Osteoblast (primary cell): ENCODE measurements at regions not wholly inside any gene's neighbourhood (a gene's known extent, or its start where the extent isn't known, plus 50 kb on each side); places are given as distances from the start of the nearest gene placed in this dataset.

Experiments used
- DNase-seq: peaks from one replicate; pipeline ENCODE4 v3.0.0; 2011; ENCODE audit warnings: low spot score, mixed read lengths; ENCODE audit not compliant: insufficient read length; ENCODE audit errors: missing footprints
- H2AFZ ChIP-seq: 2 replicates; pipeline ENCODE4 v1.6.0; 2011; ENCODE audit warnings: mild to moderate bottlenecking, low read length
- H3K27ac ChIP-seq: 2 replicates; pipeline ENCODE4 v1.5.1; 2011; ENCODE audit warnings: mild to moderate bottlenecking, low read depth, low read length, moderate library complexity
- H3K27me3 ChIP-seq: 2 replicates; pipeline ENCODE4 v1.6.0; 2012; ENCODE audit warnings: mild to moderate bottlenecking, control low read depth, inconsistent platforms, low read length, moderate library complexity; ENCODE audit not compliant: insufficient read depth
- H3K36me3 ChIP-seq: 2 replicates; pipeline ENCODE4 v1.5.1; 2011; ENCODE audit warnings: mild to moderate bottlenecking, low read length, control low read depth, moderate library complexity; ENCODE audit not compliant: insufficient read depth
- H3K4me1 ChIP-seq: 2 replicates; pipeline ENCODE4 v1.5.1; 2011; ENCODE audit warnings: mild to moderate bottlenecking, low read length, control low read depth, moderate library complexity; ENCODE audit not compliant: insufficient read depth
- H3K4me2 ChIP-seq: 2 replicates; pipeline ENCODE4 v1.6.0; 2011; ENCODE audit warnings: mild to moderate bottlenecking, low read length; ENCODE audit not compliant: insufficient read depth
- H3K4me3 ChIP-seq: fragments of 200-600 bp; sonication (generic); 3 replicates; pipeline ENCODE4 v1.5.1; 2012; ENCODE audit warnings: mild to moderate bottlenecking, low read length, inconsistent platforms; ENCODE audit not compliant: insufficient read depth
- H3K79me2 ChIP-seq: 2 replicates; pipeline ENCODE4 v1.6.0; 2012; ENCODE audit warnings: mild to moderate bottlenecking, low read length, control low read depth, inconsistent platforms; ENCODE audit not compliant: insufficient read depth
- H3K9me3 ChIP-seq: 2 replicates; pipeline ENCODE4 v1.5.1; 2011; ENCODE audit warnings: low read depth, low read length, control low read depth
- H4K20me1 ChIP-seq: 2 replicates; pipeline ENCODE4 v1.6.0; 2012; ENCODE audit warnings: mild to moderate bottlenecking, low read length, control low read depth; ENCODE audit not compliant: insufficient read depth
- TF ChIP-seq, protein P1 (sequence below): IDR thresholded peaks from 2 replicates; pipeline ENCODE4 v1.5.1; 2011; ENCODE audit warnings: mild to moderate bottlenecking, low read depth, low read length, moderate library complexity; ENCODE audit errors: extremely low read depth

DNA sequence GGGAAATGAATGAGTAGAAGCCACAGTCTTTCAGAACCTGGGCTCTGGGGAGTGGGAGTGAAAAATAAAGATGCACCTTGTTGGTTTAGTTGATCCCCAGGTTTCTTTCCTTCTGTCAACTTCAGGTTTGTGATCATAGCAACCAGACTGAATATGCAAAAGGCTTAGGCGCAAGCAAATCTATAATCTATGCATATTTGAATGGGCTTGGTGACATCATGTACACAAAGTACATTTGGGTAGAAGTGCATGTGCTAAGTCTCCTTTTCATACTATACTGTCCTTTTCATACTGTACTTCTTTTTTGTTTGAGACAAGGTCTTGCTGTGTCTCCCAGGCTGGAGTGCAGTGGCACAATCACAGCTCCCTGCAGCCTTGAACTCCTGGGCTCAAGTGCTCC lies 132.4 kb upstream of the C2CD4B start:
- TF ChIP-seq, protein P1, sequence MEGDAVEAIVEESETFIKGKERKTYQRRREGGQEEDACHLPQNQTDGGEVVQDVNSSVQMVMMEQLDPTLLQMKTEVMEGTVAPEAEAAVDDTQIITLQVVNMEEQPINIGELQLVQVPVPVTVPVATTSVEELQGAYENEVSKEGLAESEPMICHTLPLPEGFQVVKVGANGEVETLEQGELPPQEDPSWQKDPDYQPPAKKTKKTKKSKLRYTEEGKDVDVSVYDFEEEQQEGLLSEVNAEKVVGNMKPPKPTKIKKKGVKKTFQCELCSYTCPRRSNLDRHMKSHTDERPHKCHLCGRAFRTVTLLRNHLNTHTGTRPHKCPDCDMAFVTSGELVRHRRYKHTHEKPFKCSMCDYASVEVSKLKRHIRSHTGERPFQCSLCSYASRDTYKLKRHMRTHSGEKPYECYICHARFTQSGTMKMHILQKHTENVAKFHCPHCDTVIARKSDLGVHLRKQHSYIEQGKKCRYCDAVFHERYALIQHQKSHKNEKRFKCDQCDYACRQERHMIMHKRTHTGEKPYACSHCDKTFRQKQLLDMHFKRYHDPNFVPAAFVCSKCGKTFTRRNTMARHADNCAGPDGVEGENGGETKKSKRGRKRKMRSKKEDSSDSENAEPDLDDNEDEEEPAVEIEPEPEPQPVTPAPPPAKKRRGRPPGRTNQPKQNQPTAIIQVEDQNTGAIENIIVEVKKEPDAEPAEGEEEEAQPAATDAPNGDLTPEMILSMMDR, result no peak
- Histone ChIP-seq H3K4me3 (no peak overlapping the region), H2AFZ (no peak overlapping the region), H3K27ac (no peak overlapping the region), H3K36me3 (no peaks in the 10 kb centered on the region), H3K9me3 (no peaks in the 10 kb centered on the region), H4K20me1 (no peaks in the 10 kb centered on the region), H3K4me1 (peaks cover 3% of the 10 kb centered on the region), H3K27me3 (peaks cover 12% of the 10 kb centered on the region), H3K4me2 (no peak overlapping the region), H3K79me2 (no peaks in the 10 kb centered on the region)
- DNase-seq, result no peak

DNA sequence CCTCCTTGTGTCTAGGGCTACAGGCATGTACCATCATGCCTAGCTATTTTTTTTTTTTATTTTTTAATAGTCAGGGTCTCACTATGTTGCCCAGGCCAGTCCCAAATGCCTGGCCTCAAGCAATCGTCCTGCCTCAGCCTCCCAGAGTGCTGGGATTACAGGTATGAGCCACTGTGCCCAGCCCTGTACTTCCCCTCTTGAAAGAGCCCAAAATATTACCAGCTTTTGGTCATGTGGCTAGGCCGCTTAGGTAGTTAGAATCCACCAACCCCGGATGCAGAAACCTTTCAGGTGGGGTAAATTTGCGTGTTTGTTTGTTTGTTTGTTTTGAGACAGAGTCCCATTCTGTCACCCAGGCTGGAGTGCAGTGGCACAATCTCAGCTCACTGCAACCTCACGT lies 132.8 kb upstream of the C2CD4B start:
- Histone ChIP-seq H3K27me3 (peaks cover 12% of the 10 kb centered on the region), H3K79me2 (no peaks in the 10 kb centered on the region), H3K4me2 (no peak overlapping the region), H2AFZ (no peak overlapping the region), H4K20me1 (no peaks in the 10 kb centered on the region), H3K9me3 (no peaks in the 10 kb centered on the region), H3K36me3 (no peaks in the 10 kb centered on the region), H3K4me1 (peaks cover 3% of the 10 kb centered on the region), H3K27ac (no peak overlapping the region), H3K4me3 (no peak overlapping the region)
- no peak for DNase-seq
- TF ChIP-seq, protein P1, result no peak

DNA sequence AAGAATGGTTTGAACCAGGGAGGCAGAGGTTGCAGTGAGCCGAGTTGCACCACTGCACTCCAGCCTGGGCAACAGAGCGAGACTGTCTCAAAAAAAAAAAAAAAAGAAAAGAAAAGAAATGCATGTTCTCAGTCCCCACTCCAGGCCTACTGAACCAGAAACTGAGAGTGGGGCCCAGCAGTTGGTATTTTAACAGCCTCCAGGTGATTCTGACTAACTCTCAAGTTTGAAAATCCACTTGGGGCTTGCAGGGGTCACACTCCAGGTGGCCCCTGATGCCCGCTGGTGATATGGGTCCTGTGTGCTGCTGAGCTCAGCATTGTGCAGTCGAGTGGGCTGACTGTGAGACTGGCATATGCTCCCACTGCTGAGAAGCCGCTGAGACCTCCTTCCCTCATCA lies 133.7 kb upstream of the C2CD4B start:
- no peaks in the 10 kb centered on the region for H4K20me1 ChIP-seq
- no peak overlapping the region for H3K4me3 ChIP-seq
- H3K36me3 ChIP-seq, result no peaks in the 10 kb centered on the region
- H2AFZ ChIP-seq, result no peak overlapping the region
- TF ChIP-seq, protein P1, result no peak
- peaks cover 16% of the 10 kb centered on the region for H3K27me3 ChIP-seq
- no peak overlapping the region for H3K27ac ChIP-seq
- no peaks in the 10 kb centered on the region for H3K79me2 ChIP-seq
- no peak for DNase-seq
- no peak overlapping the region for H3K4me2 ChIP-seq
- H3K9me3 ChIP-seq, result no peaks in the 10 kb centered on the region
- peaks cover 3% of the 10 kb centered on the region for H3K4me1 ChIP-seq

DNA sequence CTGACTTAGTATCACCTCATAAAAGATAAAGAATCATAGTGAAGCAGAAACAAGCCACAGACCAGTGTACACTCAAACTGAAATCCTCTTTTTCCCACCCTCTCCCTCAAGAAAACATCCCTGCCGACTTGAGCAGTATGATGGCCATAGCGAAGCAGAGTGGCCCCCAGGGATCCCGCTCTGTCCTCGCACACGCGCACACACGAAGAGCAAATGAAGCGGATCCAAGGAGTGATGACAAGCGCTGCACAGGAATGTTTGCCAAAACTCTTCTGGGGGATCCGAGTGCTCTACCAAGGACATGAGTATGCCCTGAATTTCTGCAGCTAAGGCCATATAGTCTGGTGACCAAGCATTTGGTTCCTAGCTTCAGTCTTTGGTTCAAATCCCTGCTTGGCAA lies 134.5 kb upstream of the C2CD4B start:
- H3K4me1 ChIP-seq, result peaks cover 3% of the 10 kb centered on the region
- no peak overlapping the region for H2AFZ ChIP-seq
- TF ChIP-seq, protein P1, result no peak
- no peaks in the 10 kb centered on the region for H3K36me3 ChIP-seq
- H3K27me3 ChIP-seq, result peaks cover 16% of the 10 kb centered on the region
- DNase-seq, result no peak
- no peaks in the 10 kb centered on the region for H4K20me1 ChIP-seq
- H3K79me2 ChIP-seq, result no peaks in the 10 kb centered on the region
- no peak overlapping the region for H3K4me3 ChIP-seq
- H3K9me3 ChIP-seq, result no peaks in the 10 kb centered on the region
- no peak overlapping the region for H3K27ac ChIP-seq
- no peak overlapping the region for H3K4me2 ChIP-seq
